Lower lobe of right lung (tissue), 2 donors: ENCODE measurements at regions not wholly inside any gene's neighbourhood (a gene's known extent, or its start where the extent isn't known, plus 50 kb on each side); places are given as distances from the start of the nearest gene placed in this dataset.

ENCODE experiments used
- ATAC-seq, 2 donors: fragments of 200-7000 bp; cut with Tn5 transposase; one replicate each; pipeline ENCODE4 v1.9.1; 2020 to 2022; ENCODE audit warnings: mild to moderate bottlenecking in 2 of 2, moderate library complexity in 2 of 2
- DNase-seq: peaks from one replicate; pipeline ENCODE4 v3.0.0-alpha.2; 2020
- H3K27ac ChIP-seq: fragments of 200-600 bp; one replicate; pipeline ENCODE4 v1.8.0; 2022
- H3K27me3 ChIP-seq: fragments of 200-600 bp; one replicate; pipeline ENCODE4 v1.8.0; 2022; ENCODE audit warnings: low read depth
- H3K36me3 ChIP-seq: fragments of 200-600 bp; one replicate; pipeline ENCODE4 v1.8.0; 2022; ENCODE audit warnings: mild to moderate bottlenecking
- H3K4me1 ChIP-seq: fragments of 200-600 bp; one replicate; pipeline ENCODE4 v1.8.0; 2022
- H3K4me3 ChIP-seq: fragments of 200-600 bp; one replicate; pipeline ENCODE4 v1.8.0; 2022; ENCODE audit warnings: mild to moderate bottlenecking
- H3K9me3 ChIP-seq: fragments of 200-600 bp; one replicate; pipeline ENCODE4 v1.8.0; 2022
- CTCF ChIP-seq: fragments of 200-600 bp; IDR thresholded peaks from one replicate; pipeline ENCODE4 v1.8.0; 2022; ENCODE audit warnings: antibody characterized with exemption, mild to moderate bottlenecking
- intact Hi-C: fragments of 100-400 bp; cut with DNase I; formaldehyde crosslinking; loops from one replicate; pipeline ENCODE4 v1.11.0; 2022
- donor health status: DM: no; HTN: yes; CAD: no; lungs with severe emphysema.

GRCh38 chr9:135228345-135228982 lies 141.0 kb downstream of the OLFM1 start:
- Histone ChIP-seq H3K4me3 (no peak overlapping the region), H3K27me3 (peaks cover 13% of the 10 kb centered on the region), H3K36me3 (no peaks in the 10 kb centered on the region), H3K4me1 (no peaks in the 10 kb centered on the region), H3K9me3 (no peaks in the 10 kb centered on the region), H3K27ac (no peak overlapping the region)
- TF ChIP-seq CTCF, result no peak
- DNase-seq (peak; percentile 31), ATAC-seq (no peak)
- intact Hi-C loops, result no loop called here

- TF ChIP-seq CTCF, result no peak
- intact Hi-C loops, result no loop called here
Observed at GRCh38 chr9:135228983-135229625, 141.6 kb downstream of the OLFM1 start.

GRCh38 chr9:135229701-135230385 lies 142.4 kb downstream of the OLFM1 start:
- no peak for TF ChIP-seq CTCF
- intact Hi-C loops, result no loop called here
- Histone ChIP-seq H3K4me3 (no peak overlapping the region), H3K9me3 (no peaks in the 10 kb centered on the region), H3K36me3 (no peaks in the 10 kb centered on the region), H3K27ac (no peak overlapping the region), H3K27me3 (peaks cover 13% of the 10 kb centered on the region), H3K4me1 (no peaks in the 10 kb centered on the region)
- ATAC-seq, result no peak
- DNase-seq, result peak; percentile 28

More at GRCh38 chr9:135228983-135229625, 141.6 kb downstream of the OLFM1 start:
- ATAC-seq (no peak), DNase-seq (peak; percentile 32)
- H3K4me1 ChIP-seq, result no peaks in the 10 kb centered on the region
- peaks cover 13% of the 10 kb centered on the region for H3K27me3 ChIP-seq
- H3K27ac ChIP-seq, result no peak overlapping the region
- no peaks in the 10 kb centered on the region for H3K36me3 ChIP-seq
- no peaks in the 10 kb centered on the region for H3K9me3 ChIP-seq
- no peak overlapping the region for H3K4me3 ChIP-seq

- H3K27me3 ChIP-seq, result peaks cover 13% of the 10 kb centered on the region
- no peak for ATAC-seq
- no peaks in the 10 kb centered on the region for H3K4me1 ChIP-seq
- TF ChIP-seq CTCF, result no peak
- intact Hi-C loops, result no loop called here
- peak; percentile 16 for DNase-seq
- no peaks in the 10 kb centered on the region for H3K9me3 ChIP-seq
- H3K36me3 ChIP-seq, result no peaks in the 10 kb centered on the region
- H3K4me3 ChIP-seq, result no peak overlapping the region
- no peak overlapping the region for H3K27ac ChIP-seq
Observed at GRCh38 chr9:135230386-135230765, 142.9 kb downstream of the OLFM1 start.

- Histone ChIP-seq H3K4me3 (no peak overlapping the region), H3K9me3 (no peaks in the 10 kb centered on the region), H3K27me3 (peaks cover 13% of the 10 kb centered on the region), H3K4me1 (no peaks in the 10 kb centered on the region), H3K27ac (no peak overlapping the region), H3K36me3 (no peaks in the 10 kb centered on the region)
- no peak for TF ChIP-seq CTCF
- DNase-seq, result peak; percentile 13
- intact Hi-C loops, result no loop called here
- ATAC-seq, result no peak
Observed at GRCh38 chr9:135230817-135231520, 143.5 kb downstream of the OLFM1 start.
